AG04449 (cell line): ENCODE measurements at regions not wholly inside any gene's neighbourhood (a gene's known extent, or its start where the extent isn't known, plus 50 kb on each side); places are given as distances from the start of the nearest gene placed in this dataset.
A peak's percentile ranks its signal among the peaks of the same experiment; 100 is the strongest.

Source experiments
- CTCF ChIA-PET: fragments of 350-600 bp; formaldehyde crosslinking; extraction: SDS; loops from one replicate; lab custom pipeline; 2021; ENCODE audit warnings: antibody characterized with exemption; lab: Yijun Ruan, JAX
- POLR2A ChIA-PET: fragments of 400-600, 350-600 bp; formaldehyde crosslinking; extraction: SDS; loops from one replicate; lab custom pipeline; 2020; ENCODE audit warnings: antibody characterized with exemption, inconsistent platforms; lab: Yijun Ruan, JAX
- DNase-seq: peaks from one replicate; pipeline ENCODE4 v3.0.0-alpha.2; 2010; ENCODE audit warnings: low read depth, low spot score
- H3K4me3 ChIP-seq: 2 replicates; pipeline ENCODE4 v1.5.1; 2011; ENCODE audit warnings: low read depth, mild to moderate bottlenecking, control low read depth, low read length
- TF ChIP-seq, protein P1 (sequence below): IDR thresholded peaks from one replicate; pipeline ENCODE4 v1.5.1; 2011; ENCODE audit warnings: mild to moderate bottlenecking, moderate library complexity, low read length, control low read depth, inconsistent platforms; ENCODE audit not compliant: insufficient read depth; ENCODE audit errors: missing control alignments

DNA sequence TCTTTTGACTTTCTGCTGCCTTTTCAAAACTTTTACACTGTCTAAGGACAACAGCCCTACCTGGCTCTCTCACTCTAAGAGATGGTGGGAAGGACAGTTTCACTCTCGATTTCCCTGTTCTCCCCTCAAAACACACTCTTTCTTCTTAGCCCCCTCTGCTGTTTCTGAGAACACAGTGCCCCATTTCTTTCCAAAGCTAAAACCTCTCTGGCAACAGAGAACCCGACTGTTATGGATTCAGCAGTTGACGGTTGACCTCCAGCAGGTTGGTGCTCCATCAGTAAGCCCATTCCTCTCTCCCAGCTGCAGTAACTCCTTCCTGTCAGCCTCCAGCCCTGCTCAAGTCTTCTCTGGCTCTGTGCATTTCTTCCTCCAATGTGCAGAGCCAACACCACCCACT lies 88.2 kb upstream of the ABCD3 start:
- H3K4me3 ChIP-seq, result no peak overlapping the region
- POLR2A ChIA-PET, result interaction anchor here (1.1 kb wide), 1 partner anchor 94 kb away, joined by 3 read pairs; no protein-coding TSS in a partner anchor
- CTCF ChIA-PET, result interaction anchor here (0.9 to 29.0 kb wide), 12 partner anchors 10 to 349 kb away, joined by 3 to 1945 read pairs (median 3); no protein-coding TSS in a partner anchor
- no peak for DNase-seq
- TF ChIP-seq, protein P1, sequence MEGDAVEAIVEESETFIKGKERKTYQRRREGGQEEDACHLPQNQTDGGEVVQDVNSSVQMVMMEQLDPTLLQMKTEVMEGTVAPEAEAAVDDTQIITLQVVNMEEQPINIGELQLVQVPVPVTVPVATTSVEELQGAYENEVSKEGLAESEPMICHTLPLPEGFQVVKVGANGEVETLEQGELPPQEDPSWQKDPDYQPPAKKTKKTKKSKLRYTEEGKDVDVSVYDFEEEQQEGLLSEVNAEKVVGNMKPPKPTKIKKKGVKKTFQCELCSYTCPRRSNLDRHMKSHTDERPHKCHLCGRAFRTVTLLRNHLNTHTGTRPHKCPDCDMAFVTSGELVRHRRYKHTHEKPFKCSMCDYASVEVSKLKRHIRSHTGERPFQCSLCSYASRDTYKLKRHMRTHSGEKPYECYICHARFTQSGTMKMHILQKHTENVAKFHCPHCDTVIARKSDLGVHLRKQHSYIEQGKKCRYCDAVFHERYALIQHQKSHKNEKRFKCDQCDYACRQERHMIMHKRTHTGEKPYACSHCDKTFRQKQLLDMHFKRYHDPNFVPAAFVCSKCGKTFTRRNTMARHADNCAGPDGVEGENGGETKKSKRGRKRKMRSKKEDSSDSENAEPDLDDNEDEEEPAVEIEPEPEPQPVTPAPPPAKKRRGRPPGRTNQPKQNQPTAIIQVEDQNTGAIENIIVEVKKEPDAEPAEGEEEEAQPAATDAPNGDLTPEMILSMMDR, result peak; percentile 52

DNA sequence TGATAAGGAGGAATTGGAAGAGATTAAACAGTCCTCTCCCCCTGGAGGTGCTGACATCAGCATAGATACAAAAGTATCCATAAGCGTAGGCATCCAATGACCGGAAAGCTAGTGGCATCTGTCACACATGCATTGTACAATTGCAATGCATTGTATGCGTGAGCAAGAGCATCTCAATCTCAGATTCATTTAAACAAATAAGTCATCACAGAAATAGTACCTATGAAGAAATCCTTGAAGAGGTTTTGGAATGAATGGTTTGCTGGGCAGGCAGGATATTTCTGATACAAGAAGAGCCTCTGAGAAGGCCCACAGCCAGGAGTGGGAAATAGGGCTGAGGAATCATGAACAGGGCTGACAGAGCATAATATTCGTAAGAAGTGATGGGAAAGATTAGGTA lies 88.9 kb upstream of the ABCD3 start:
- no peak for DNase-seq
- no peak overlapping the region for H3K4me3 ChIP-seq
- ChIA-PET CTCF (interaction anchor here (0.9 to 29.0 kb wide), 8 partner anchors 11 to 348 kb away, joined by 3 to 1945 read pairs (median 4); no protein-coding TSS in a partner anchor), POLR2A (interaction anchor here (1.1 kb wide), 1 partner anchor 93 kb away, joined by 3 read pairs; no protein-coding TSS in a partner anchor)
- TF ChIP-seq, protein P1, result no peak

GRCh38 chr1:94327001-94327690 lies 89.8 kb upstream of the ARHGAP29 start:
- CTCF ChIA-PET, result interaction anchor here (1.1 to 29.0 kb wide), 5 partner anchors 8 to 292 kb away, joined by 3 to 1945 read pairs (median 40); no protein-coding TSS in a partner anchor

DNA sequence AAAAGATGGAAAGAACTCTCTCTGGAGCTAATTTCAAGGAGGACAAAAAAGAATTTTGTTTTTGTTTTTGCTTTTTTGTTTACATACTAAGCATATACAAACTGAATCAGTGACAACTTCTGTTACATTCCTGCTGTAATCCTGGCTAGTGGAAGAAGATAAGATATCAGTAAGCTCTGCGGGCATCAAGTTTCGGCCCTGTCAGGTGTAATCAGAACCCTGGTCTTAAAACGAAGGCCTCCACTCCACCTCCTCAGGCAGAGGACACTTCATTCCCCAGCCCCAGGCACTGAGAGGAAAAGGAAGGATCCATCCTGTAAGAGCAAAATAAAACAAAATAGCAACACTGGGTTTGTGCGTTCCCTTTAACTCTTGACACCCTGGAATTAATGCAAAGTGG lies 88.9 kb upstream of the ARHGAP29 start:
- DNase-seq, result no peak
- ChIA-PET POLR2A (interaction anchor here (1.1 to 1.2 kb wide), 3 partner anchors 9 to 306 kb away, joined by 3 to 5 read pairs (median 5); no protein-coding TSS in a partner anchor), CTCF (interaction anchor here (5.0 to 29.0 kb wide), 3 partner anchors 9 to 291 kb away, joined by 40 to 1945 read pairs (median 112); no protein-coding TSS in a partner anchor)
- TF ChIP-seq, protein P1, result no peak
- no peak overlapping the region for H3K4me3 ChIP-seq

More at GRCh38 chr1:94327001-94327690, 89.8 kb upstream of the ARHGAP29 start:
- TF ChIP-seq, protein P1, result no peak
- POLR2A ChIA-PET, result no interaction called here
- peak; percentile 19 for DNase-seq
- no peak overlapping the region for H3K4me3 ChIP-seq

DNA sequence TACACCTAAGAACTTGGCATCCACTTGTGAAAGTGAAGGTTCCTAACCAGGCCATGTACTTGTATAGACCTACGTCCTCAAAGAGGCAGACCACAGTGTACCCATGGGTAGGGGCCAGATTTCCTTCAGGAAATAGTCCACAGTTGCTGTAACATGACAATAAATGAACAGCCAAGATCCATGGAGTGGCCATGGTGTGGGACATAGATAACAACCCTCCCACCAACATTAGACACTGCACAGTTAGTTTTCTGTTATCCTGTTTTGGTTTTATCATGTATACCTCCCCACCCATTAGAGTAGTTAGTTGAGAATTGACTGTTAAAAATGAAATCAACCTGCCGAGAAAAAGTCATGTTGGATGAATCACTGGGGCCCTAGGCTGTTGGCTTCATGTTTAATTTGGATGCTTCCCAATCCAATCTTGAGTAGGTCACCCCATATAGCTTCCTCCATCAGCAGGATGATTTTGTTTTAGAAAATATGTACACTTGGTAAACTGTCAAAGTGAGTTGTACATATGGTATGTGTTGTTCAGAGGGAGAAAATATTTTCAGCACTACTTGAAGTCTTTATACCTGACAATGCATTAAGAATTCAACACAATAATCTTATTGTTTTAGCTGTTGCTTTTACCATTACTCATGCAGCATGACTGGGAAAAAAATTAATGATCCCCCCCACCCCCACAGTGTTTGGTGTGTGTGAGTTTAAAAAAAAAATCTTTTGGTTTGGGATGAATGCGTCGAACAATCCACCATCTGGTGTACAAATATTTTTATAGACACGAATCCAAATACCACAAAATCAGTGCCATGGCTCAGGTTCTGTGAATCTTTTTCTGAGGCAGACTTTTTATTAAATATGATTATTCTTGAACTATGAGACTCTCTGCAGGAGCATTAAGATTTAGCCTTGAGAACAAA lies 88.3 kb upstream of the ARHGAP29 start:
- ChIA-PET POLR2A (interaction anchor here (0.6 to 1.3 kb wide), 7 partner anchors 8 to 305 kb away, joined by 3 to 5 read pairs (median 3); partner anchors contain the start of gene ARHGAP29), CTCF (interaction anchor here (5.0 to 29.0 kb wide), 3 partner anchors 10 to 290 kb away, joined by 40 to 1945 read pairs (median 112); no protein-coding TSS in a partner anchor)
- peak; percentile 99 for DNase-seq
- H3K4me3 ChIP-seq, result no peak overlapping the region
- TF ChIP-seq, protein P1, result no peak
